SK-N-SH (cell line): ENCODE measurements at regions not wholly inside any gene's neighbourhood (a gene's known extent, or its start where the extent isn't known, plus 50 kb on each side); places are given as distances from the start of the nearest gene placed in this dataset.

ENCODE experiments used
- CTCF ChIA-PET: fragments of 300-600, 350-600 bp; formaldehyde crosslinking; extraction: SDS; loops from one replicate; lab custom pipeline; 2021; lab: Yijun Ruan, JAX
- POLR2A ChIA-PET: fragments of 350-600 bp; sonication (Branson Sonifier 250); formaldehyde crosslinking; extraction: SDS; loops from one replicate; lab custom pipeline; 2020; ENCODE audit warnings: antibody characterized with exemption, inconsistent platforms; lab: Yijun Ruan, JAX
- DNase-seq: peaks from one replicate; pipeline ENCODE4 v3.0.0; 2012
- H2AFZ ChIP-seq: fragments of 200-600 bp; sonication (generic); 2 replicates; pipeline ENCODE4 v1.8.1; 2016; ENCODE audit warnings: antibody characterized with exemption, mild to moderate bottlenecking, low read depth
- H3F3A ChIP-seq: fragments of 200-600 bp; sonication (generic); replicated peaks from 2 replicates; pipeline ENCODE3; 2016; ENCODE audit warnings: antibody characterized with exemption, mild to moderate bottlenecking; ENCODE audit not compliant: insufficient read depth
- H3K27ac ChIP-seq, 2 experiments: fragments of 200-500 bp in 1 of 2; fragments of 200-600 bp in 1 of 2; sonication (Bioruptor generic) in 1 of 2; sonication (generic), shearing (Covaris generic) in 1 of 2; 2 replicates each; pipeline versions ENCODE4 v1.5.1 to v1.6.1; 2014 to 2016; ENCODE audit warnings: low read depth in 2 of 2, inconsistent platforms in 1 of 2, low read length in 1 of 2, mild to moderate bottlenecking in 1 of 2, mixed read lengths in 1 of 2
- H3K27me3 ChIP-seq: fragments of 200-600 bp; sonication (generic), shearing (Covaris generic); 2 replicates; pipeline ENCODE4 v1.6.1; 2016; ENCODE audit warnings: mixed run types; ENCODE audit not compliant: insufficient read depth
- H3K36me3 ChIP-seq, 2 experiments: fragments of 200-500 bp in 1 of 2; fragments of 200-600 bp in 1 of 2; sonication (Bioruptor generic) in 1 of 2; sonication (generic) in 1 of 2; replicated peaks in 1 of 2; 2 replicates each; pipeline versions ENCODE3 to v1.5.1; 2014 to 2016; ENCODE audit warnings: low read length in 1 of 2, mild to moderate bottlenecking in 1 of 2; ENCODE audit not compliant: insufficient read depth in 2 of 2, control insufficient read depth in 1 of 2
- H3K4me1 ChIP-seq, 2 experiments: fragments of 200-500 bp in 1 of 2; fragments of 200-600 bp in 1 of 2; sonication (Bioruptor generic) in 1 of 2; sonication (generic), shearing (Covaris generic) in 1 of 2; 2 replicates each; pipeline versions ENCODE4 v1.5.1 to v1.6.1; 2014 to 2016; ENCODE audit warnings: low read depth in 1 of 2, low read length in 1 of 2, mixed run types in 1 of 2; ENCODE audit not compliant: insufficient read depth in 2 of 2, control insufficient read depth in 1 of 2
- H3K4me2 ChIP-seq: fragments of 200-600 bp; sonication (generic), shearing (Covaris generic); 2 replicates; pipeline ENCODE4 v1.6.1; 2017; ENCODE audit warnings: mixed run types
- H3K4me3 ChIP-seq, 2 experiments: fragments of 200-500 bp in 1 of 2; fragments of 200-600 bp in 1 of 2; sonication (Bioruptor generic) in 1 of 2; sonication (generic), shearing (Covaris generic) in 1 of 2; 2 replicates each; pipeline versions ENCODE4 v1.5.1 to v1.8.1; 2014 to 2016; ENCODE audit warnings: low read depth in 2 of 2, inconsistent platforms in 1 of 2, low read length in 1 of 2, mild to moderate bottlenecking in 1 of 2, mixed read lengths in 1 of 2, moderate library complexity in 1 of 2
- H3K79me2 ChIP-seq: fragments of 200-600 bp; sonication (generic); 2 replicates; pipeline ENCODE4 v1.8.1; 2017; ENCODE audit warnings: mild to moderate bottlenecking; ENCODE audit not compliant: insufficient read depth
- H3K9ac ChIP-seq: fragments of 200-600 bp; sonication (generic); 2 replicates; pipeline ENCODE4 v1.6.1; 2017; ENCODE audit warnings: mixed run types
- H3K9me2 ChIP-seq: fragments of 200-600 bp; sonication (generic); 2 replicates; pipeline ENCODE4 v1.6.1; 2017; ENCODE audit warnings: mixed run types
- H3K9me3 ChIP-seq: fragments of 200-600 bp; sonication (generic); 2 replicates; pipeline ENCODE4 v1.6.1; 2017; ENCODE audit warnings: mixed run types, mild to moderate bottlenecking, moderate library complexity
- H4K20me1 ChIP-seq: fragments of 200-600 bp; sonication (generic); 2 replicates; pipeline ENCODE4 v1.6.1; 2017; ENCODE audit warnings: mild to moderate bottlenecking, mixed run types; ENCODE audit not compliant: insufficient read depth
- CHD2 ChIP-seq: fragments of 150-350 bp; IDR thresholded peaks from 2 replicates; pipeline ENCODE4 v1.6.1; 2018; ENCODE audit warnings: low read length; ENCODE audit not compliant: partially characterized antibody
- CTCF ChIP-seq: fragments of 200-600 bp; sonication (generic); IDR thresholded peaks from 2 replicates; pipeline ENCODE4 v1.6.1; 2017; ENCODE audit warnings: antibody characterized with exemption, mild to moderate bottlenecking, moderate library complexity
- ELF1 ChIP-seq: IDR thresholded peaks from 2 replicates; pipeline ENCODE4 v1.4.0; 2012
- FOXM1 ChIP-seq: IDR thresholded peaks from 2 replicates; pipeline ENCODE4 v1.4.0; 2012; ENCODE audit warnings: low read depth, mild to moderate bottlenecking
- GABPA ChIP-seq: IDR thresholded peaks from 2 replicates; pipeline ENCODE4 v1.4.0; 2012; ENCODE audit warnings: low read depth, mild to moderate bottlenecking
- JUND ChIP-seq: IDR thresholded peaks from 2 replicates; pipeline ENCODE4 v1.4.0; 2012
- MEF2A ChIP-seq: IDR thresholded peaks from 2 replicates; pipeline ENCODE4 v1.4.0; 2012; ENCODE audit warnings: low read depth, borderline replicate concordance
- NRF1 ChIP-seq: IDR thresholded peaks from 2 replicates; pipeline ENCODE4 v1.6.1; 2012; ENCODE audit warnings: low read depth, mild to moderate bottlenecking, low read length
- PBX3 ChIP-seq: IDR thresholded peaks from 2 replicates; pipeline ENCODE4; 2012
- POLR2AphosphoS5 ChIP-seq: IDR thresholded peaks from 2 replicates; pipeline ENCODE4 v1.6.1; 2012; ENCODE audit warnings: low read depth, low read length
- RAD21 ChIP-seq: IDR thresholded peaks from 2 replicates; pipeline ENCODE4 v1.6.1; 2012; ENCODE audit warnings: mild to moderate bottlenecking, low read length
- RFX5 ChIP-seq: IDR thresholded peaks from 2 replicates; pipeline ENCODE4 v1.6.1; 2012; ENCODE audit warnings: mild to moderate bottlenecking, improper control_type of control experiment, low read length
- TAF1 ChIP-seq: IDR thresholded peaks from 2 replicates; pipeline ENCODE4 v1.6.1; 2012; ENCODE audit warnings: low read depth, mild to moderate bottlenecking, low read length, moderate library complexity, borderline replicate concordance
- TEAD4 ChIP-seq: IDR thresholded peaks from 2 replicates; pipeline ENCODE4 v1.4.0; 2012; ENCODE audit warnings: mild to moderate bottlenecking, borderline replicate concordance; ENCODE audit not compliant: insufficient read depth
- YY1 ChIP-seq: IDR thresholded peaks from 2 replicates; pipeline ENCODE4 v1.4.0; 2012; ENCODE audit warnings: low read depth, mild to moderate bottlenecking
- WGBS: methylation state at CpG from one replicate; pipeline ENCODE4 v1.1.6; 2017; ENCODE audit warnings: low lambda C conversion rate; 5-methylcytosine and 5-hydroxymethylcytosine counted together
- TF ChIP-seq, protein P1 (sequence below): IDR thresholded peaks from 2 replicates; pipeline ENCODE4 v1.4.0; 2012; ENCODE audit warnings: low read depth
- TF ChIP-seq, protein P2 (sequence below): IDR thresholded peaks from 2 replicates; pipeline ENCODE4 v1.4.0; 2012; ENCODE audit warnings: low read depth, borderline replicate concordance
- TF ChIP-seq, protein P3 (sequence below): fragments of 150-350 bp; IDR thresholded peaks from 2 replicates; pipeline ENCODE4 v1.6.1; 2017; ENCODE audit warnings: antibody characterized with exemption, low read length, low read depth, borderline replicate concordance

DNA sequence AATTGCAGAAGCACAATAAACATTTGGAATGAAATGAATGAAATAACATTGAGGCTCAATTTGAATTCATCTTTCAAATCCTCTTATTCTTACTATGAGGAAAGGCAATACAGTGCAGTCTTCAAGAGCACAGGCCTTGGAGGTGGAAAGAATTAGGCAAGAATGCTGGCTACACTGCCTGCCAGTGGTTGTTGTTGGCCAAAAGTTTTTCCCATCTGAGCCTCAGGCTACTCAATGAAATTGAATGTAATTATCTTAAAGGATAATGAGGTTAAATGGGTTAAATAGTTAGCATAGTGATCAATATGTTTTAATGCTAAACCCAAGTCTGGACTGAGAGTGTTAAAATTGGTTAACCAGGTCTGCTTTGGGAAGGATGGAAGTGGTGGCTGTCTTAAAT lies 140.9 kb downstream of the MBL2 start (continued):
- TF ChIP-seq, protein P1, sequence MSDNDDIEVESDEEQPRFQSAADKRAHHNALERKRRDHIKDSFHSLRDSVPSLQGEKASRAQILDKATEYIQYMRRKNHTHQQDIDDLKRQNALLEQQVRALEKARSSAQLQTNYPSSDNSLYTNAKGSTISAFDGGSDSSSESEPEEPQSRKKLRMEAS: no peak
- TF ChIP-seq YY1: no peak

DNA sequence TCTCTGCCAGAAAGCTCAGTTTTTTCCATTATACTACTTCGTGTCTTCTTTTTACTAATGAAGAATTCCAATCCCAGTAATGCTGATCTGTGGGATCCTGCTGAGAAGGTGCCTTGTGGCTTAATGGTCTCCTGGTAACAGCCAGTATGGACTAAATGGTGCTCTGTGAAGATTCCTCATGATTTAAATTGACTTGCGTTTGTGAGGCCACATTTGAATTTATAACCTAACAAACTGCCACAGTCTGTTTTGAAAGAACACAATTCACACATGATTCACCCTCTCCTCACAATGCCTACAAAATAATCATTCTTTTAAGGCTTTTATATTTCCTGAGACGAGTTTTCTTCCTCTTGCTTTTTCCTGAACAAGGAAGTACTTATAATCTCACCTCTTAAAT lies 140.0 kb downstream of the MBL2 start:
- H3K4me3 ChIP-seq: no peak overlapping the region
- TF ChIP-seq JUND: no peak
- no peak for TF ChIP-seq FOXM1
- no peak for TF ChIP-seq POLR2AphosphoS5
- no peak for TF ChIP-seq ELF1
- TF ChIP-seq GABPA: no peak
- no peak for TF ChIP-seq PBX3
- no peak for TF ChIP-seq TEAD4
- TF ChIP-seq, protein P2, sequence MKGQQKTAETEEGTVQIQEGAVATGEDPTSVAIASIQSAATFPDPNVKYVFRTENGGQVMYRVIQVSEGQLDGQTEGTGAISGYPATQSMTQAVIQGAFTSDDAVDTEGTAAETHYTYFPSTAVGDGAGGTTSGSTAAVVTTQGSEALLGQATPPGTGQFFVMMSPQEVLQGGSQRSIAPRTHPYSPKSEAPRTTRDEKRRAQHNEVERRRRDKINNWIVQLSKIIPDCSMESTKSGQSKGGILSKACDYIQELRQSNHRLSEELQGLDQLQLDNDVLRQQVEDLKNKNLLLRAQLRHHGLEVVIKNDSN: no peak
- no peak for TF ChIP-seq RAD21
- no peak for TF ChIP-seq RFX5
- TF ChIP-seq MEF2A: no peak
- no peak for TF ChIP-seq NRF1
- no peak for TF ChIP-seq CTCF
- TF ChIP-seq, protein P1: no peak
- no peak for TF ChIP-seq TAF1
- no peak for TF ChIP-seq CHD2
- TF ChIP-seq, protein P3, sequence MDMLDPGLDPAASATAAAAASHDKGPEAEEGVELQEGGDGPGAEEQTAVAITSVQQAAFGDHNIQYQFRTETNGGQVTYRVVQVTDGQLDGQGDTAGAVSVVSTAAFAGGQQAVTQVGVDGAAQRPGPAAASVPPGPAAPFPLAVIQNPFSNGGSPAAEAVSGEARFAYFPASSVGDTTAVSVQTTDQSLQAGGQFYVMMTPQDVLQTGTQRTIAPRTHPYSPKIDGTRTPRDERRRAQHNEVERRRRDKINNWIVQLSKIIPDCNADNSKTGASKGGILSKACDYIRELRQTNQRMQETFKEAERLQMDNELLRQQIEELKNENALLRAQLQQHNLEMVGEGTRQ: no peak
- TF ChIP-seq, all 33 proteins: peak for 0
- no peak for DNase-seq
- no peaks in the 10 kb centered on the region for H3F3A ChIP-seq
- peak overlapping the region; percentile 42; the same call in 1 of the 2 replicates for H2AFZ ChIP-seq
- no peaks in the 10 kb centered on the region; a peak in 2 of 4 replicates for H3K4me1 ChIP-seq
- peak overlapping the region; percentile 10 to 58; a peak in 3 of 4 replicates for H3K27ac ChIP-seq
- H3K9me2 ChIP-seq: no peaks in the 10 kb centered on the region
- H3K79me2 ChIP-seq: no peaks in the 10 kb centered on the region
- H3K4me2 ChIP-seq: no peak overlapping the region
- H3K27me3 ChIP-seq: no peaks in the 10 kb centered on the region
- H3K9ac ChIP-seq: no peak overlapping the region
- ChIA-PET POLR2A (no interaction called here), CTCF (interaction anchor here (0.6 kb wide), 1 partner anchor 14 kb away, joined by 3 read pairs; no protein-coding TSS in a partner anchor)
- H4K20me1 ChIP-seq: no peaks in the 10 kb centered on the region
- H3K36me3 ChIP-seq: no peaks in the 10 kb centered on the region
- 67% methylated on average over 3 of the region's 3 CpGs for WGBS
- no peaks in the 10 kb centered on the region for H3K9me3 ChIP-seq
